GM12801 (cell line): ENCODE measurements at regions not wholly inside any gene's neighbourhood (a gene's known extent, or its start where the extent isn't known, plus 50 kb on each side); places are given as distances from the start of the nearest gene placed in this dataset.

Source experiments
- TF ChIP-seq, protein P1 (sequence below): IDR thresholded peaks from one replicate; pipeline ENCODE4 v1.5.1; 2011; ENCODE audit warnings: control low read depth; ENCODE audit not compliant: insufficient read length; ENCODE audit errors: extremely low read depth

DNA sequence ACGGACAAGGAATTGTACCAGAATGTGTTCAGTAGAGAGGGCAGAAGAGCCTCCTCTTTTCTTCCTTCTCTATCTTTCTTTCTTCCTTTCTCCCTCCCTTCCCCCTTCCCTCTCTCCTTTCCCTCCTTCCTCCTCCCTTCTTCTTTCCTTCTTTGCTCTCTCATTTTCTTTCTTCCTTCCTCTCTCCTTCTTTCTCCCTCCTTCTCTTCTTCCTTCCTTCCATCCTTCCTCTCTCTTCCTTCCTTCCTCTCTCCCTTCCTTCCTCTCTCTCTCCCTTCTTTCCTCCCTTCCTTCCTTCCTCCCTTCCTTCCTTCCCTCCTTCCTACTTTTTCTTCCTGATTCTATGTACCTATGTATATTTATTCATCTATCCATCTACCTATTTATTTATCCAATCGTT lies 59.7 kb upstream of the SDK2 start:
- TF ChIP-seq, protein P1, sequence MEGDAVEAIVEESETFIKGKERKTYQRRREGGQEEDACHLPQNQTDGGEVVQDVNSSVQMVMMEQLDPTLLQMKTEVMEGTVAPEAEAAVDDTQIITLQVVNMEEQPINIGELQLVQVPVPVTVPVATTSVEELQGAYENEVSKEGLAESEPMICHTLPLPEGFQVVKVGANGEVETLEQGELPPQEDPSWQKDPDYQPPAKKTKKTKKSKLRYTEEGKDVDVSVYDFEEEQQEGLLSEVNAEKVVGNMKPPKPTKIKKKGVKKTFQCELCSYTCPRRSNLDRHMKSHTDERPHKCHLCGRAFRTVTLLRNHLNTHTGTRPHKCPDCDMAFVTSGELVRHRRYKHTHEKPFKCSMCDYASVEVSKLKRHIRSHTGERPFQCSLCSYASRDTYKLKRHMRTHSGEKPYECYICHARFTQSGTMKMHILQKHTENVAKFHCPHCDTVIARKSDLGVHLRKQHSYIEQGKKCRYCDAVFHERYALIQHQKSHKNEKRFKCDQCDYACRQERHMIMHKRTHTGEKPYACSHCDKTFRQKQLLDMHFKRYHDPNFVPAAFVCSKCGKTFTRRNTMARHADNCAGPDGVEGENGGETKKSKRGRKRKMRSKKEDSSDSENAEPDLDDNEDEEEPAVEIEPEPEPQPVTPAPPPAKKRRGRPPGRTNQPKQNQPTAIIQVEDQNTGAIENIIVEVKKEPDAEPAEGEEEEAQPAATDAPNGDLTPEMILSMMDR = no peak

DNA sequence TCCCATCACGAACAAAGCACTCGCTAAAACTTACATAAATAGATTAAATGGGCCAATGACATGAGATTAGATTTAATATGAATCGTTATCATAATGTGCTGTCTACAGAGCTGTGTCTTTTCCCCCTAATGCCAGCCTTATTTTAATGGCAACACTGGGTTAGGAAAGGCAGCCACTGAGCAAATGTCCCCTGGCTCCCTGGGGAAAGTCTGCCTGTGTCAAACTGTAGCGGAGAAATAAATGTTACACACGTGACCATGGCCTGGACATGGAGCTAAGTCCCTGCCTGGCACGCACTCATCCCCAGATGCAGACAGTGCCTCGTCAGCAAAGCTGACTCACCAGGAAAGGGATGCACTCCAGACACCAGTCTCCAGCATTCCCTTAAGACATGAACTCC lies 61.3 kb upstream of the SDK2 start:
- TF ChIP-seq, protein P1 = no peak

DNA sequence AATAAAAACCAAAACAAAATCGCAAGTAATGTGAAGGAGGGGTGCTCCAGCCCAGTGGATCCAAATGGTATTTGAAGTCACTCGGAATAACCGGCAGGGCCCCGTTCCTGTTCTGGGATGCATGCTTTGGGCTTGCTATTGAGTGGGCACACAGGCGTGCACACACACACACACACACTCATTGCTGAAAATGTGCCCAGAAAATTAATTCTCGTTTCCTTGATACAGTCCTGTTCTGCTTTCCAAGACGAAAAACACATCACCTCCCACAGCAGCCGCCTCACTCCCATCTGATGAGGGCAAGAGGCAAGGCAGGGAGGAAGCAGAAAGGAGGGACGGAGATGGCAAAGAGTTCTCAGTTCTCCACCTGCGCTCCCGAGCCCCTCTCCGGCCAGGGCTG lies 62.2 kb upstream of the SDK2 start:
- TF ChIP-seq, protein P1 = no peak

DNA sequence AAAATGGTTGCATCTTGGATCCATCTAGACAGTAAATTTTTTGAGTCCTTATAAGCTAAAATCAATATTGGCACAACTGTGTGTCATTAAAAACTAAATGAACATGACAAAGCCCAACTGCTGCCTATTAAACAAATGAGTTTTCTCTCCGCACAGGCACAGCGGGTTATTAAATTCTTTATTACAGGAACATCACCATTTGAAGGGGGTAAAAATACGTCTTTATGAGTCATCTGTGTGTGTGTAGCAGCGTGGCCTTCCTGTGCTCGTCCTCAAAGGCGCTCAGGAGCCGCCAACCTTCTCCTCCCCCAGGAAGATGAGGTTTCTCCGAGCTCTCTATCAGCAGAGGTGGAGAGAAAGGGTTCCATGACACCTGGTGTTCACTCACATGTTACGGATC lies 62.6 kb upstream of the SDK2 start:
- TF ChIP-seq, protein P1 = no peak

DNA sequence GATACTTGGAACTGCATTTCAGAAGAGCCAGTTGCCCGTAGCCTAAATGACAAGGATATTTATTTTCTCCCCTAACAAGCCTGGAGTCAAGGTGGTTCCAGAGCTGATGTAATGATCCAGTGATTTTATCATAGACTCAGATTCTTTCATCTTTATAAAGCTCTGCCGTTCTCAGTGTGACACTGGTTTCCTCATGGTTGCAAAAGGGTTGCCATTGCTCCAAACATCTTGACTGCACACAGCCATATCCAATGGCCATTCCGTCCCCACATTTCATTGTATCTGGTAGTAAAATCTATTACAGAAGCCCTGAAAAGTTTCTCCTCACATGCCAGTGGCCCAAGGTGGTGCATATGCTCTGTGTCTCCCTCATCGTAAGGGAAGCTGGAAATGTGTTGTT lies 63.1 kb upstream of the SDK2 start:
- TF ChIP-seq, protein P1 = no peak

DNA sequence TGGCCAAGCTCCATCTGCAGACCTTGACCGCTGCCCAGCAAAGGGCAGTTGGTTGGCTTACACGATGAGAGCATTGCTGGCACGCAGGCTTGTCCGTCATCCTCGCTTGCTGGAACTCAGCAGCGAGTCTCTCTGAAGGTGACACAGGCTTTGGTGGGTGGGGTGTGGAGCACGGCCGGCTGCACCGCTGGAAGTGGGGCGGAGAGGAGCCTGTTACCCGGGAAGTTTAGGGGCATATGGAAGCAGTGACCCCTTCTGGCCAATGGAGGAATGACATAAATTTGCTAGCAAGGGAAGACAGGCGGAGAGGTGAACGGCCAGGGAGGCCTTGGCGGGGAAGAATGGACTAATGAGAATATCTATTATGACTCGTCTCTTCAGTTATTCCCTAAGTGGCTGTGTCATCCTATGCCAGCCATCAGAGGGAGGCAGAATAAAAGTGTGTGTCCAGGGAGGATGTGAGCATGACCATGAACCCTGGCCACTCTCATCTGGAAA lies 65.9 kb upstream of the SDK2 start:
- TF ChIP-seq, protein P1 = no peak

DNA sequence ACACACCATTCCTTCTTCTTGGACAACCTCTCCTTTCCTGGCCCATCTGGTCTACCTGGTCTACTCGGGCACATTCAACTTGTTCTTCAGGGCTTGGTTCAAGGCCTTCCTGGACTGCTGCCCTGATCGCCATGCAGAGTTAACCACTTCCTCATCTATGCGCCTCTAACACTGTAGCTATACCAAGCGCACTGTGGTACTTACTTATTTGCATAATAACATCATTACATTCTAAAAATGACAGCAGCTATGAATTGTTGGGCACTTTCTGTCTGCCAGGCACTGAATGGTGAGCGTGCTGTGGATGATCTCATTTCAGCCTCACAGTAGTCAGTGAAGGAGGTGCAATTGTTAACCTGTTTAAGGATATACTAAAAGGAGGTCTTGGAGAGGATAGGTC lies 66.9 kb upstream of the SDK2 start:
- TF ChIP-seq, protein P1 = no peak

DNA sequence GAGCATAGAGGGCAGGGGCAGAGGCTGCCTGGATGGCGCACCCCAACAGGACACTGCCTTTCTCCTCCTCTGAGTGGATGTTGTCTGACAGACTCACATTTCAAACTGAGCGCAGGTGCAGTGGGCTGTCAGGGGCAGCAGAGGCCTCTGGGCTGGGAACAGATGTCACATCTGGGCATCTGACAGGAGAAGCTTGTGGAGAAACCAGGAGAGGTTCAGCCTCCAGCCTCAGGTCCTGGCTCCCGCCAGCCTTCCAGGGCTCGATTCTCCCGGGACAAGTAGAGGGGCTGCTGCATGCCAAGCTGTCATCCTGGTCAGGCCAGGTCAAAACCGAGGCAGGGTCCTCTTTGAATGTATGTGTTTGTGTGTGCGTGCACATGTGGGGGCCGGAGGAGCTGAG lies 67.7 kb upstream of the SDK2 start:
- TF ChIP-seq, protein P1 = no peak
